GM19455 (cell line): ENCODE measurements at regions not wholly inside any gene's neighbourhood (a gene's known extent, or its start where the extent isn't known, plus 50 kb on each side); places are given as distances from the start of the nearest gene placed in this dataset.
"Not testable (repeated sequence)": the region's sequence is repeated elsewhere in the genome, so short reads cannot be mapped to it uniquely, and the experiment has no call there.

Source experiments
- ATAC-seq: cut with Tn5 transposase; IDR thresholded peaks from one replicate; pipeline ENCODE4 v1.9.1; 2021; ENCODE audit not compliant: unreplicated experiment

GRCh38 chr6:159527351-159527750, 165.7 kb downstream of the SOD2 start:
- ATAC-seq: no peak

GRCh38 chr6:159525445-159526025, 167.5 kb downstream of the SOD2 start:
- ATAC-seq: no peak

GRCh38 chr6:159522877-159523547, 170.0 kb downstream of the SOD2 start:
- no peak for ATAC-seq

- ATAC-seq: no peak
Measured at GRCh38 chr6:159521962-159522361, 171.1 kb downstream of the SOD2 start.

- ATAC-seq: no peak
Measured at GRCh38 chr6:159520002-159520401, 173.0 kb downstream of the SOD2 start.

GRCh38 chr6:159515811-159516210, 177.2 kb downstream of the SOD2 start:
- not testable (repeated sequence) for ATAC-seq

GRCh38 chr6:159513914-159514313, 179.1 kb downstream of the SOD2 start:
- no peak for ATAC-seq

GRCh38 chr6:159513074-159513720, 179.8 kb downstream of the SOD2 start:
- ATAC-seq: no peak

- ATAC-seq: no peak
Measured at GRCh38 chr6:159512571-159512970, 180.5 kb downstream of the SOD2 start.

- ATAC-seq: no peak
Measured at GRCh38 chr6:159512104-159512503, 180.9 kb downstream of the SOD2 start.

GRCh38 chr6:159510141-159510540, 182.9 kb downstream of the SOD2 start:
- ATAC-seq: no peak

GRCh38 chr6:159508931-159509330, 184.1 kb downstream of the SOD2 start:
- no peak for ATAC-seq

GRCh38 chr6:159506048-159506447, 187.0 kb downstream of the SOD2 start:
- no peak for ATAC-seq

- no peak for ATAC-seq
Measured at GRCh38 chr6:159505140-159505922, 187.7 kb downstream of the SOD2 start.

- no peak for ATAC-seq
Measured at GRCh38 chr6:159501558-159501957, 191.5 kb downstream of the SOD2 start.

GRCh38 chr6:159499034-159499433, 194.0 kb downstream of the SOD2 start:
- ATAC-seq: no peak

- no peak for ATAC-seq
Measured at GRCh38 chr6:159494586-159494972, 198.5 kb downstream of the SOD2 start.

- no peak for ATAC-seq
Measured at GRCh38 chr6:159493898-159494585, 199.0 kb downstream of the SOD2 start.

GRCh38 chr6:159493231-159493897, 199.7 kb downstream of the SOD2 start:
- no peak for ATAC-seq

GRCh38 chr6:159490298-159490937, 202.6 kb downstream of the SOD2 start:
- ATAC-seq: no peak
